ENCODE measurements at regions not wholly inside any gene's neighbourhood (a gene's known extent, or its start where the extent isn't known, plus 50 kb on each side); places are given as distances from the start of the nearest gene placed in this dataset.

DNA sequence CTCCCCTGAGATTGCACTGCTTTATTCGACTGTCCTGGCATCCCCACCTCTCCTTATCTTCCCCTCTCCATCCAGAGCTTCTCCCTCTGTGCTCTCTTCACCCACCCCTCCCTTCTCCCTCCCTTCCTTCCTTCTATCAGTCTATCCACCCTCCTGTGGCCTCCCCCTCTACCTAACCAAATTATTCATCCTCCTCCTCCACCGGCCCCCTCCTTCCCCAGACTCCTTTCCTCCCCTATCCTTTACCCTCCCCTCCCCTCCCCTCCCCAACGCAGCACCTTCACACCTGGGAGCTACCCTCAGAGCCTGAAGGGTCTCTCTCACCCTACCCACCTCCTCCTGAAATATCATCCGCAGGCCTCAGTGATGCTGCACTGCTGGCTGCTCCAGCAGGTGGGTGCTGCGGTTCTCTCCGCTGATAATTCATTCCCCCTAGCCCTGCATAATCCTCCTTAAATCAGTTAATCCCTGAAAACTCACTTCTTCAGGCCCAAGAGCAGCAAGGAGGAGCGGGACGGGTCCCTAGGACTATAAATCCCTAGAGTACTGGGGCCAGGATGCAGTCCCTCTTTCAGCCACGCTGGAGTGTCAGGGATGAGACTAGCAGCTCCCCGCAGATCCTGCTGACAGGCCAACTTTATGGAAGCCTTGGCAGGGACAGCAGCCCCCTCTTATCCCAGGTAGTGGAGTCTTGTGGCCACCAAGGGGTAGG lies 97.8 kb downstream of the PCDH1 start:
- intact Hi-C loops (cut with DNase I) = no loop called here
- DNase-seq (ENCODE audit: missing footprints) (no peak), ATAC-seq (no peak)

DNA sequence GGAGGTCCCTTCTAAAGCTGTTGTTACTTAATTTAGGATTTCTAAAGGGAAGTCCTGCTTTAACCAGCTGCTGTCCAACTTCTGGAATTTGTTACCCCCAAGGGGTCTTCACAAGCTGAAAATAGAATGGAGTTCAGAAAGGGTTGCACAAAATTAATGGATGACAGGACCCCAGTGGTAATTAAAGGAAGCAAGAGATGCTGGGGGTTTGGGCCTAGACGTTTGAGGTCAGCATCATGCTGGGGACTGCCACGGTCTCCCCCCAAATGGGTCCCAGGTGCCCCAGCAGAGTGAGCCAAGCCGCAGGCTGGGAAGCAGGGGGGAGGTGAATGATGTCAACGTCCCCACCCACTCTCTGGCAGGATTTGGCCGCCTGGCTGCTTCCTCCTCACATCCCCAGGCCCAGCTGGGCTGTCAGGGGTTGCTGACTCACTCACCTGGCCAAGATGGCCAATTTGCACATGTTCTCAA lies 97.5 kb upstream of the ARAP3 start:
- ATAC-seq (peak; percentile 56), DNase-seq (ENCODE audit: missing footprints) (no peak)
- intact Hi-C loops (cut with DNase I) = no loop called here

DNA sequence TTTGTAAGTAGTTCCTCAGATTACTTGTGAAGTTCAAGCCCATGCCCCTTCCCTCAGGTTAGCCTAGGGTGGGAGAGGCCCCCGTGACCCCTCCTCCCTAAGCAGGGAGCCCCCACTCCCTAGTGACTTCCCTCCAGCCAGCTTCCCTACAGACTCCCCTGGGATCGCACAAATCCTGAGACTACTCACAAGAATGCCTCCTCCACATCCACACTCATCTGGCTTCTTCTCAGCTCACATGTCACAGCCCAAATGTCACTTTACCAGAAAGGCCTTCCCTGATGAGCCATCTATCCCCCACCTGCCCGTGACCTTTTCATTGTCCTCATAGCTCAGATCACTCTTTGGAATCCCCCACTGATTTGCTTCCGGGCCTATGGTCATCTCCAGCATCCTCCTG lies 96.7 kb upstream of the ARAP3 start:
- DNase-seq (ENCODE audit: missing footprints) (no peak), ATAC-seq (no peak)
- intact Hi-C loops (cut with DNase I) = no loop called here

DNA sequence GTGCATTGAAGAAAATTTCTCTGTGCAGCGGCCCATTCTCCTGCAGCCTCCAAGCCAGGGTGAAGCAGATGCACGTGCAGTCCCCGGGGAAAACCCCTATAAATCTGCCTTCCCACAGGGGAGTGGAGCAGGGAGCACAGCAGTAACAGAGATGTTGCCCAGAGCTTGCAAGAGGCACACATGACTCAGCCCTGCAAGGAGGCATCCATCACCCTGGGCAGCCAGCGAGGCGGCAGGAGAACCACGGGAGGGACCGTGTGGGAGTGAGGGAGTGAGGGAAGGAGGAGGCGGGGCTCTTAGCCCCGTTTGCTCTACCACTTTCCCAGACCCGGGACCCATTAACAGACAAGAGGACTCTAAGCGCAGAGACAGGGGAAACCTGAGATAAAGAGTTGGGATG lies 96.2 kb upstream of the ARAP3 start:
- no peak for ATAC-seq
- DNase-seq (ENCODE audit: missing footprints) = no peak
- intact Hi-C loops (cut with DNase I) = no loop called here

- ATAC-seq (no peak), DNase-seq (ENCODE audit: missing footprints) (no peak)
- intact Hi-C loops (cut with DNase I) = no loop called here
These were observed 95.7 kb upstream of the ARAP3 start for GRCh38 chr5:141777711-141778110.

DNA sequence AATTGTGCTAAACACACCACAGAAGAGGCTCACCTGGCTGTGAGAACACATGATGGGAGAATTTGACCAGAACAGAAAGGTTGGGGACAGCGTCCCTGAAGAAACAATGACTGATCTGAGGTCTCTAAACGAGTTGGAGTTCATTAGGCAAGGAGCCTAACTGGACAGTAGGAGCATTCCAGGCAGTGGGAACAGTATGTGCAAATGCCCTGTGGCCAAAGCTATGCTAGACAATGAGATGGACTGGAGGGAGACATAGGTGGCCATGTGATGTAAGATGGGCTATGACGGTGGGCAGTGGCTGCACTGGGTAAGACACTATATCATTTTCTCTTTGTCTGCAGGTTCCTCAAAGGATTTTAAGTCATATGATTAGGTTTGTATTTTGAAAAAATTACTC lies 95.1 kb upstream of the ARAP3 start:
- DNase-seq (ENCODE audit: missing footprints) = no peak
- no peak for ATAC-seq
- intact Hi-C loops (cut with DNase I) = no loop called here

DNA sequence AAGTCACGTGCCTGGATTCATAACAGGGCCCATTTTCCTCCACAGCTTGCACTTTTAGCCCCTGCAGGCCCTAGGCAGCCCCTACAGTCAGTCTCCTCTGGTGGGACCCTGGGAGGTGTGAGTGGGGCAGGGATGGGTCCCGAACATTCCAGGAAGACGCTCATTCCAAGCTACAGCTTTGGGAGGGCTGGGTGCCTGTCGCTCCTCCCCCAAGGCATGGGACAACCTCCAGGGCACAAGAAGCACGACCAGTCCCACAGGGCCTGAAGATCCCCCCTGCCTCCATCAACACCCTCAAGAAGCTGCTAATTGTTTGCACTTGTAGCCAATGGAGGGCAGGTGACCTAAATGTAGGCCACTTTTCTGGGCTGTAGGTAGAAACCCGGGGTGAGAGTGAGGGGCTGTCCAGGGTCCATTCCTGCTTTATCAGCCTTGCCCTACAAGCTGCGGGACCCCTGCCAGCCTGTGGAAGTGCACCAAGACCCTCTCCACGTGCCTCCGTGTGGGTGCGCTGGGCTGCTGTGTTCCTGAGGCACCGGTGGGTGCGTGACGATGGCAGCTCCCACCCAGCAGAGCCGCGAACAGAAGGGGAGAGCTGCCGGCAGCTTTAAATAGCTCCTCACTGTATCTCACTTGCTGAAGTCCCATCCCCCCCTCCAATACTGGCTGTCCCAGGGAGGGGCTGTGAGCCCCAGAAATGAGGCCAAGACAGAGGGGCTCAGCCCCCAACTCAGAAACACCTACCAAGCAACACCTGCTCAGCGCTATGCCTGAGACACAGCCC lies 91.9 kb upstream of the ARAP3 start:
- ATAC-seq (no peak), DNase-seq (ENCODE audit: missing footprints) (no peak)
- intact Hi-C loops (cut with DNase I) = no loop called here

DNA sequence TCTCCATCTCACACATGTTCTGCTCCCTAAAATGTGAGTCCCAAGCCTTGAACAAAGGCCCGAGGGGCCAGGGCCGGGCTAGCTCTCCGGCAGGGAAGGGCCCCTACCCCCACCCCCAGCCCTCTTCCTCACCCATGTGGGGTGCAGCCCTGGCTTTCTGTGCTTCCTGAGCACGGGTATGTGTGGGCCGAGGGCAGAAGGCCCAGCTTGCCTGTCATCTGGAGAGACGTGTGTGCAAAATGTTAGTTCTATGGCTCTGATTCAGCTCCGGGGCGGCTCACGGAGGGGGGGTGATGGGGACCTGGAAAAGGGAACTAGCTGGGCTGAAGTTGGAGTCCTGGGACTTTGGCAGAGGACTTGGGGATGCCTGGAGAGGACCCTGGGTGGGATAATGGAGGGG lies 90.3 kb upstream of the ARAP3 start:
- DNase-seq (ENCODE audit: missing footprints) (no peak), ATAC-seq (peak; percentile 48)
- intact Hi-C loops (cut with DNase I) = no loop called here

DNA sequence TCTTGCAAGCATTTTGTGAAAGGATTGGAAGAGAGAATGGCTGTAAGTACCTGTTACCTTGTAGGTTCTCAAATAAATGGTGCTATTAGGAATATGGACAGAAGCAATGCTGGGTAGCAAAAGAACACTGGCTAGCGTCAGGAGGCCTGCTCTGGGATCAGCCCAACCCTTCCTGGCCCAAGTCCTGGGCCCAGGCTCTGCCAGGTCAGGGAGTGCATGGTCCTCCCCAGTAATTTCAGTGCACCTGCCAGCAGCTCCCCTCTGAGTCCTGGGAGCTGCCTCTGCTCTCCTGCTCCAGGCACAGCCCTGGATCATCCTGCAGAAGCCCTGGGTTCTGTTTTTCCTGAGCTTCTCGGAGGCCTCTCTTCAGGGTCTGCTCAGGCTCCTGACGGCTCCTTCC lies 89.5 kb upstream of the ARAP3 start:
- DNase-seq (ENCODE audit: missing footprints) (no peak), ATAC-seq (peak; percentile 67)
- intact Hi-C loops (cut with DNase I) = no loop called here

- no peak for ATAC-seq
These were observed 89.0 kb upstream of the ARAP3 start for GRCh38 chr5:141771031-141771430.

GRCh38 chr5:141769671-141770070 lies 87.6 kb upstream of the ARAP3 start:
- intact Hi-C loops (cut with DNase I) = loop anchor here (5.0 kb wide), 1 partner anchor 33 kb away; no protein-coding TSS in a partner anchor
- no peak for DNase-seq (ENCODE audit: missing footprints)
- ATAC-seq = no peak

More at GRCh38 chr5:141771031-141771430, 89.0 kb upstream of the ARAP3 start:
- no peak for DNase-seq (ENCODE audit: missing footprints)
- intact Hi-C loops (cut with DNase I) = no loop called here

DNA sequence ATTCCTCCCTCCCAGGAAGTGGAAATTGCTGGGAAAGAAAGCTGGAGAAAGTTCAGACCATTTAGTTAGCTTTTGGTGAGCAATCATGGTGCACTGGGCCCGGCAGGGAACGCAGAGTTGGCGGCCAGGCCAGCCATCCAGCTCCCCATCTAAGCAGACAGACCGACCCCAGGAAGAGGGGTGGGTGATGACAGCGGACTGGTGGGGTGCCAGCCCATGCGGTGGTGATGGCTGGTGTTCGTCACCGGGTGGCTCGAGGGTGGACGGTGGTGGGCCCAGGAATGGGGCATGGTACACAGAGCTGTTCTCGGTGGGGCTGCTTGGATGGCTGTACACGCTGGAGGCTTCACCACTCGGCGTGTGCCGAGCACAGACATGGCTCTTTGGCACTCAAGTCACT lies 85.6 kb upstream of the ARAP3 start:
- DNase-seq (ENCODE audit: missing footprints) (no peak), ATAC-seq (no peak)
- intact Hi-C loops (cut with DNase I) = loop anchor here (5.0 kb wide), 1 partner anchor 35 kb away; no protein-coding TSS in a partner anchor

GRCh38 chr5:141765896-141766551 lies 84.0 kb upstream of the ARAP3 start:
- DNase-seq (ENCODE audit: missing footprints) = no peak
- ATAC-seq = peak; percentile 45
- intact Hi-C loops (cut with DNase I) = loop anchor here (5.0 kb wide), 1 partner anchor 36 kb away; no protein-coding TSS in a partner anchor

DNA sequence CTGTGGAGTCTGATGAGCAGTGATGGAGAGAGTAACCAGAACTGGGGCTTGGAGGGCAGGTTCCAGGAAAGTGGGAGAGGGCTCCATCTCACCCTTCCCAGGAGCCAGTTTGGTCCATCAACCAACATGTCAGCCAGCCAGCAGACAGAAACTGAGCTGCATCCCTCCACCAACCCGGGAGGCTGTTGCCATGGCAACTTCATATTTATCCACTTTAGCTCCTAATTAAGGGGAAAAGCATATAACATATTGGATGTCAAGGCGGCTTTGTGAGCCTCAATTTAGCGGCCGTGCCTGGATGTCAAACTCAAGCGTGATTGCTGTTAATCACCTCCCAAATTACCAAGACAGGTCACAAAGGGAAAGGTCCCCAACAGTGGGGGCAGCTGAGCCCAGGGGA lies 81.5 kb upstream of the ARAP3 start:
- no peak for DNase-seq (ENCODE audit: missing footprints)
- intact Hi-C loops (cut with DNase I) = loop anchor here (5.0 kb wide), 2 partner anchors 61 to 194 kb away; partner anchors contain the start of gene PCDH12
- ATAC-seq = no peak

- intact Hi-C loops (cut with DNase I) = loop anchor here (1.0 to 5.0 kb wide), 3 partner anchors 61 to 194 kb away; partner anchors contain the start of gene PCDH12
- ATAC-seq = peak; percentile 21
- DNase-seq (ENCODE audit: missing footprints) = no peak
These were observed 80.8 kb upstream of the ARAP3 start for GRCh38 chr5:141762790-141763368.

DNA sequence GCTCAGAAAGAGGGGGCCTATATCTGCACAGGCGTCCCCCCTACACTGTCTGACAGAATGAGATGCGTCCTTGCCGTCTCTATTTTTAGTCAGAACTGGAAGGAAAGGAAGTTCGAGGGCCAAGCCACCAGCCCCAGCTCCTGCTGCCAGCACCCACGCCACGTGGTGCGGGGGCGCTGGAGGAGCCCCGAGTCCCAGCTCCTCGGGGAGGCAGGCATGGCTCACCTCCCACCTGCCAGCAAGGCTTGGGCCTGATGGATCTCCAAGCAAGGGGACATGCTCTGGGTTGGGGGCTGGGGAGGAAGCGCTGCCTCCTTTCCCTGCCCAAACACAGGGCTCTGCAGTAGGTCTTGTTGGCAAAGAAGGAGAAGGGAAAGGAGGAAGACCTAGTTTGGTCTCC lies 80.3 kb upstream of the ARAP3 start:
- intact Hi-C loops (cut with DNase I) = loop anchor here (1.0 to 5.0 kb wide), 3 partner anchors 60 to 195 kb away; partner anchors contain the start of gene PCDH12
- ATAC-seq (no peak), DNase-seq (ENCODE audit: missing footprints) (no peak)

DNA sequence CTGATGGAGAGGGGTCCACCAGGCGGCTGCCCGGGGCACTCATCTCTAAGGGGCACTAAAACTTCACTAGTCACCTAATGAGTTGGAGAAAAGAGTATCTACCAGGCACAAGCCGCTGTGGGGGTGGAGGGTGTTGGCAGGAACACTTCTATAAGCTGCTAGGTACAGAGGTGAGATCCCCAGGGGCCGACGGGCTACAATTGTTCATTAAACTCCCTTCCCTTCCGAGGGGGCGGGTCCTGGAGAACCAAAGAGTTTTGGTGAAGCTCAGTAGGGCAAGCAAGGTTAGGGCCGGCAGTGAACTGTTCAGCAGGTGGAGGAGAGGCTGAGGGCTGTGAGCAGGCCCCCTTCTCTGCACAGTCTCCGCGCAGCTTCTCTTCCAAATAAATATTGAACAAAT lies 78.7 kb upstream of the ARAP3 start:
- DNase-seq (ENCODE audit: missing footprints) = no peak
- ATAC-seq = no peak
- intact Hi-C loops (cut with DNase I) = loop anchor here (5.0 kb wide), 2 partner anchors 58 to 197 kb away; partner anchors contain the start of gene PCDH12

DNA sequence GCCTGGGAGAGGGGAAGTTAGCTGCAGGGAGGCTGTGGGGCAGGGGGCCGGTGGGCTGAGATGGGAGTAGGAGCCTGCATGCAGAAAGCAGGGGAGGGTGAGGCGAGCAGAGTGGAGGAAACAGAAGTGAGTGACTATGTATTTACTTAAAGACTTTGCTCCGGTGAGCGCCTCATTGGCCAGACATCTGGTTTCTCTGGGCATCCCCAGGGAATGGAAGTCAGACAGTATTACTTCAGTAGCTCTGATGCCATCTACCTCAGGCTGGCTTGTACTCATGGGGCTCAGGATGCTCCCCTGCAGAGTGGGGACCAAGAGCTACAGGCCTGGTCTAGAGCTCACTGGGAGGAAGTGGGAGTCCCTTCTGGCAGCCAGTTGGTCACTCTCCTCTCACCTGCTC lies 78.2 kb upstream of the ARAP3 start:
- ATAC-seq (no peak), DNase-seq (ENCODE audit: missing footprints) (no peak)
- intact Hi-C loops (cut with DNase I) = loop anchor here (5.0 kb wide), 2 partner anchors 58 to 197 kb away; partner anchors contain the start of gene PCDH12

Data from Right ventricle myocardium inferior (tissue), 1 donor.